ENCODE measurements at regions not wholly inside any gene's neighbourhood (a gene's known extent, or its start where the extent isn't known, plus 50 kb on each side); places are given as distances from the start of the nearest gene placed in this dataset.

DNA sequence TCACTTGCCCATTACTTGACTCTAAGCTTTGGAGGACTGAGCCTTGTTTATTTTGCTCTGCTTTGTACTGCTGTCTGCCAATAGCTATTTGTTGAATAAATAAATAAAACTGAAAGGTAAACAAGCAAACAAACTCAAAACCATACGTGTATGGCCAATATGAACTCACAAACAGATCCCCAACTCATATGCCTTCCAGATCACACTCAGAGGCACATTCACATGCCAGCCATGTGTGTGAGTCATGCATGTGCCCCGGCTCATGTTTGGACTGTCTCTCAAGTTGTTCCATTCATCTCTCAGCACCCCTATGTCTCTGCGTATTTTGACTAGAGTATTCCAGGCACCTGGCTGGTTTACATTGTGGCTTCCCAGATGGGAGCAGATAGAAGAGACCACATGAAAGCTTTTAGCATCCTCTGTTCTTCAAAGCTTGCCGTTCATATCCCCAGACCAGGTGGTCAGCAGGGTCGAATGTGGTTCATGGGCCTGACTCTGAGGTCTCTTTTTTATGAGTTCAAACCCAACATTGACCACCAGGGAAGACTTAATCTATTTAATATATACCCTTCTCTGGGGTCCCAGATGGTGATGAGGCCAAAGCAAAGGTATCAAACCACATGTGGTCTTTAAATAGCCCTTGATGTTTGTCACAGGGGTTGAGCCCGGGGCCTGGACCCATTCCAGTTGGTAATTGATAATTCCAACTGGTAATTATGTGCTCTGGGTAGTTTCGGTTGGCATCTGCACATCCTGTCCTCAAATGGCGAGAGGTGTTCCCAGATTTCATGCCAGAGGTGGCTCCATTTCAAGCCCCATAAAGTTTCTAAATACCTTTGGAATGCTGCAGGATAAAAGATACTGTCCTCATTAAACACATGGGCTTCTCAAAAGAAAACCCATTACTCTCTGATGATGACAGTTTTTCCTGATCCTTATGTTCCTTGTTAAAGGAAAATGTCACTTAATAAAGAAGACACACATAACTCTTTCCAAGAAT lies 287.3 kb upstream of the MAF start:
- TF ChIP-seq, protein P1, sequence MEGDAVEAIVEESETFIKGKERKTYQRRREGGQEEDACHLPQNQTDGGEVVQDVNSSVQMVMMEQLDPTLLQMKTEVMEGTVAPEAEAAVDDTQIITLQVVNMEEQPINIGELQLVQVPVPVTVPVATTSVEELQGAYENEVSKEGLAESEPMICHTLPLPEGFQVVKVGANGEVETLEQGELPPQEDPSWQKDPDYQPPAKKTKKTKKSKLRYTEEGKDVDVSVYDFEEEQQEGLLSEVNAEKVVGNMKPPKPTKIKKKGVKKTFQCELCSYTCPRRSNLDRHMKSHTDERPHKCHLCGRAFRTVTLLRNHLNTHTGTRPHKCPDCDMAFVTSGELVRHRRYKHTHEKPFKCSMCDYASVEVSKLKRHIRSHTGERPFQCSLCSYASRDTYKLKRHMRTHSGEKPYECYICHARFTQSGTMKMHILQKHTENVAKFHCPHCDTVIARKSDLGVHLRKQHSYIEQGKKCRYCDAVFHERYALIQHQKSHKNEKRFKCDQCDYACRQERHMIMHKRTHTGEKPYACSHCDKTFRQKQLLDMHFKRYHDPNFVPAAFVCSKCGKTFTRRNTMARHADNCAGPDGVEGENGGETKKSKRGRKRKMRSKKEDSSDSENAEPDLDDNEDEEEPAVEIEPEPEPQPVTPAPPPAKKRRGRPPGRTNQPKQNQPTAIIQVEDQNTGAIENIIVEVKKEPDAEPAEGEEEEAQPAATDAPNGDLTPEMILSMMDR (IDR thresholded peaks at IDR 0.05; ENCODE audit: extremely low read depth in 1 of 2, insufficient read depth in 1 of 2, low read depth in 1 of 2, low read length in 2 of 2) = no peak
- TF ChIP-seq JUN (IDR thresholded peaks at IDR 0.05; ENCODE audit: borderline replicate concordance, insufficient read depth, insufficient read length, low read depth) (no peak), POLR2A (IDR thresholded peaks at IDR 0.05; ENCODE audit: low read depth, low read length) (no peak), POLR2AphosphoS5 (IDR thresholded peaks at IDR 0.05; ENCODE audit: insufficient read depth, low read depth, low read length) (no peak), EZH2 (IDR thresholded peaks at IDR 0.05; ENCODE audit: borderline replicate concordance, low read depth, low read length, severe bottlenecking) (no peak)

All from endothelial cell of umbilical vein (primary cell).